ENCODE measurements at regions not wholly inside any gene's neighbourhood (a gene's known extent, or its start where the extent isn't known, plus 50 kb on each side); places are given as distances from the start of the nearest gene placed in this dataset.

- Histone ChIP-seq H3K27me3 (ENCODE audit: control insufficient read depth in 3 of 3, insufficient read depth in 3 of 3, low read depth in 1 of 3, low read length in 3 of 3) (peaks cover 0 to 3% (median 0%) of the 10 kb centered on the region in 3 experiments), H4K91ac (ENCODE audit: low read depth, low read length, poor library complexity) (no peak overlapping the region)
Observed at GRCh38 chr18:78246588-78246987, 733.0 kb upstream of the SALL3 start.

GRCh38 chr18:78247615-78248289 is 731.9 kb upstream of the SALL3 start:
- no peak overlapping the region for H4K91ac ChIP-seq (ENCODE audit: low read depth, low read length, poor library complexity)
- H3K27ac ChIP-seq (replicated peaks; ENCODE audit: low read length): no peak overlapping the region
- H3K4me3 ChIP-seq (ENCODE audit: low read length in 2 of 2): no peak overlapping the region
- H2BK120ac ChIP-seq (ENCODE audit: low read depth, low read length): no peak overlapping the region
- H3K23ac ChIP-seq (ENCODE audit: low read depth, low read length, poor library complexity): no peak overlapping the region
- H3K4ac ChIP-seq (ENCODE audit: low read length): no peak overlapping the region
- H3K14ac ChIP-seq (ENCODE audit: low read length): no peak overlapping the region
- no peak overlapping the region for H3K18ac ChIP-seq (ENCODE audit: low read length)
- H2AK5ac ChIP-seq (ENCODE audit: low read depth, low read length): no peak overlapping the region
- no peak overlapping the region for H4K8ac ChIP-seq (ENCODE audit: low read depth, low read length)
- H3K9ac ChIP-seq (ENCODE audit: low read depth, low read length, poor library complexity): no peak overlapping the region
- no CpG with 5 or more reads among the region's 14 CpGs for WGBS, 2 donors (ENCODE audit: extremely low coverage in 2 of 2, insufficient read length in 2 of 2, insufficient replicate concordance in 1 of 2)
- H3K9me3 ChIP-seq (replicated peaks in 1 of 2; ENCODE audit: control insufficient read depth in 2 of 2, insufficient read depth in 1 of 2, low read depth in 1 of 2, low read length in 2 of 2): no peaks in the 10 kb centered on the region
- H2BK12ac ChIP-seq (ENCODE audit: low read length): no peak overlapping the region
- peaks cover 0 to 3% (median 0%) of the 10 kb centered on the region in 3 experiments for H3K27me3 ChIP-seq (ENCODE audit: control insufficient read depth in 3 of 3, insufficient read depth in 3 of 3, low read depth in 1 of 3, low read length in 3 of 3)
- no peak for DNase-seq (ENCODE audit: low spot score)
- H3K4me1 ChIP-seq (ENCODE audit: control insufficient read depth in 2 of 2, insufficient read depth in 1 of 2, low read depth in 1 of 2, low read length in 2 of 2): peaks cover 0 to 7% of the 10 kb centered on the region in 2 donors
- no peak overlapping the region for H2AFZ ChIP-seq (ENCODE audit: low read length)
- H2BK5ac ChIP-seq (ENCODE audit: low read length): no peak overlapping the region
- H2BK15ac ChIP-seq (ENCODE audit: low read length): no peak overlapping the region
- no peaks in the 10 kb centered on the region for H3K36me3 ChIP-seq (replicated peaks in 1 of 2; ENCODE audit: control insufficient read depth in 2 of 2, insufficient read depth in 2 of 2, low read length in 2 of 2)
- H3K4me2 ChIP-seq (ENCODE audit: insufficient read depth, low read length, poor library complexity, severe bottlenecking): no peak overlapping the region
- no peaks in the 10 kb centered on the region for H3K79me1 ChIP-seq (ENCODE audit: low read depth, low read length)

More at GRCh38 chr18:78246588-78246987, 733.0 kb upstream of the SALL3 start:
- Histone ChIP-seq H3K4me1 (ENCODE audit: control insufficient read depth in 2 of 2, insufficient read depth in 1 of 2, low read depth in 1 of 2, low read length in 2 of 2) (peaks cover 4 to 12% of the 10 kb centered on the region in 2 donors), H3K18ac (ENCODE audit: low read length) (peak overlapping the region; percentile 92), H3K4me2 (ENCODE audit: insufficient read depth, low read length, poor library complexity, severe bottlenecking) (no peak overlapping the region), H3K36me3 (replicated peaks in 1 of 2; ENCODE audit: control insufficient read depth in 2 of 2, insufficient read depth in 2 of 2, low read length in 2 of 2) (no peaks in the 10 kb centered on the region), H2BK120ac (ENCODE audit: low read depth, low read length) (no peak overlapping the region), H2BK12ac (ENCODE audit: low read length) (peak overlapping the region; percentile 65), H2BK5ac (ENCODE audit: low read length) (no peak overlapping the region), H3K23ac (ENCODE audit: low read depth, low read length, poor library complexity) (peak overlapping the region; percentile 52), H3K9ac (ENCODE audit: low read depth, low read length, poor library complexity) (no peak overlapping the region), H3K9me3 (replicated peaks in 1 of 2; ENCODE audit: control insufficient read depth in 2 of 2, insufficient read depth in 1 of 2, low read depth in 1 of 2, low read length in 2 of 2) (no peaks in the 10 kb centered on the region), H3K79me1 (ENCODE audit: low read depth, low read length) (no peaks in the 10 kb centered on the region), H4K8ac (ENCODE audit: low read depth, low read length) (no peak overlapping the region), H3K14ac (ENCODE audit: low read length) (no peak overlapping the region), H2BK15ac (ENCODE audit: low read length) (peak overlapping the region; percentile 38), H2AK5ac (ENCODE audit: low read depth, low read length) (peak overlapping the region; percentile 90), H3K4me3 (ENCODE audit: low read length in 2 of 2) (no peak overlapping the region), H2AFZ (ENCODE audit: low read length) (no peak overlapping the region), H3K4ac (ENCODE audit: low read length) (no peak overlapping the region), H3K27ac (replicated peaks; ENCODE audit: low read length) (no peak overlapping the region)
- no CpG with 5 or more reads among the region's 17 CpGs for WGBS, 2 donors (ENCODE audit: extremely low coverage in 2 of 2, insufficient read length in 2 of 2, insufficient replicate concordance in 1 of 2)
- no peak for DNase-seq (ENCODE audit: low spot score)

- H3K4ac ChIP-seq (ENCODE audit: low read length): no peak overlapping the region
- H3K4me3 ChIP-seq (ENCODE audit: low read length in 2 of 2): no peak overlapping the region
- no peak overlapping the region for H3K27ac ChIP-seq (replicated peaks; ENCODE audit: low read length)
- no peak overlapping the region for H2BK12ac ChIP-seq (ENCODE audit: low read length)
- no peak overlapping the region for H2BK120ac ChIP-seq (ENCODE audit: low read depth, low read length)
- no peak overlapping the region for H4K8ac ChIP-seq (ENCODE audit: low read depth, low read length)
- H2BK15ac ChIP-seq (ENCODE audit: low read length): no peak overlapping the region
- H3K36me3 ChIP-seq (replicated peaks in 1 of 2; ENCODE audit: control insufficient read depth in 2 of 2, insufficient read depth in 2 of 2, low read length in 2 of 2): no peaks in the 10 kb centered on the region
- no peak overlapping the region for H3K23ac ChIP-seq (ENCODE audit: low read depth, low read length, poor library complexity)
- WGBS, 2 donors (ENCODE audit: extremely low coverage in 2 of 2, insufficient read length in 2 of 2, insufficient replicate concordance in 1 of 2): no CpG with 5 or more reads among the region's 10 CpGs
- no peak overlapping the region for H4K91ac ChIP-seq (ENCODE audit: low read depth, low read length, poor library complexity)
- H2BK5ac ChIP-seq (ENCODE audit: low read length): no peak overlapping the region
- peaks cover 0 to 2% of the 10 kb centered on the region in 2 donors for H3K9me3 ChIP-seq (replicated peaks in 1 of 2; ENCODE audit: control insufficient read depth in 2 of 2, insufficient read depth in 1 of 2, low read depth in 1 of 2, low read length in 2 of 2)
- no peak overlapping the region for H3K18ac ChIP-seq (ENCODE audit: low read length)
- H3K4me2 ChIP-seq (ENCODE audit: insufficient read depth, low read length, poor library complexity, severe bottlenecking): no peak overlapping the region
- no peak overlapping the region for H3K14ac ChIP-seq (ENCODE audit: low read length)
- no peaks in the 10 kb centered on the region for H3K27me3 ChIP-seq (ENCODE audit: control insufficient read depth in 3 of 3, insufficient read depth in 3 of 3, low read depth in 1 of 3, low read length in 3 of 3)
- no peaks in the 10 kb centered on the region for H3K4me1 ChIP-seq (ENCODE audit: control insufficient read depth in 2 of 2, insufficient read depth in 1 of 2, low read depth in 1 of 2, low read length in 2 of 2)
- H3K9ac ChIP-seq (ENCODE audit: low read depth, low read length, poor library complexity): no peak overlapping the region
- no peaks in the 10 kb centered on the region for H3K79me1 ChIP-seq (ENCODE audit: low read depth, low read length)
- H2AFZ ChIP-seq (ENCODE audit: low read length): no peak overlapping the region
- DNase-seq (ENCODE audit: low spot score): no peak
- no peak overlapping the region for H2AK5ac ChIP-seq (ENCODE audit: low read depth, low read length)
Observed at GRCh38 chr18:78255013-78255412, 724.6 kb upstream of the SALL3 start.

- H3K36me3 ChIP-seq (replicated peaks in 1 of 2; ENCODE audit: control insufficient read depth in 2 of 2, insufficient read depth in 2 of 2, low read length in 2 of 2): no peaks in the 10 kb centered on the region
- peak overlapping the region; percentile 10 for H2BK12ac ChIP-seq (ENCODE audit: low read length)
- H2AFZ ChIP-seq (ENCODE audit: low read length): no peak overlapping the region
- no peaks in the 10 kb centered on the region for H3K4me1 ChIP-seq (ENCODE audit: control insufficient read depth in 2 of 2, insufficient read depth in 1 of 2, low read depth in 1 of 2, low read length in 2 of 2)
- H3K9me3 ChIP-seq (replicated peaks in 1 of 2; ENCODE audit: control insufficient read depth in 2 of 2, insufficient read depth in 1 of 2, low read depth in 1 of 2, low read length in 2 of 2): no peaks in the 10 kb centered on the region
- no peak overlapping the region for H4K8ac ChIP-seq (ENCODE audit: low read depth, low read length)
- no peak overlapping the region for H3K4me2 ChIP-seq (ENCODE audit: insufficient read depth, low read length, poor library complexity, severe bottlenecking)
- H3K14ac ChIP-seq (ENCODE audit: low read length): no peak overlapping the region
- no CpG with 5 or more reads among the region's 26 CpGs for WGBS, 2 donors (ENCODE audit: extremely low coverage in 2 of 2, insufficient read length in 2 of 2, insufficient replicate concordance in 1 of 2)
- no peak overlapping the region for H4K91ac ChIP-seq (ENCODE audit: low read depth, low read length, poor library complexity)
- H3K4ac ChIP-seq (ENCODE audit: low read length): no peak overlapping the region
- H2BK120ac ChIP-seq (ENCODE audit: low read depth, low read length): no peak overlapping the region
- no peak overlapping the region for H2AK5ac ChIP-seq (ENCODE audit: low read depth, low read length)
- DNase-seq (ENCODE audit: low spot score): no peak
- H3K4me3 ChIP-seq (ENCODE audit: low read length in 2 of 2): no peak overlapping the region
- no peak overlapping the region for H2BK15ac ChIP-seq (ENCODE audit: low read length)
- H3K27me3 ChIP-seq (ENCODE audit: control insufficient read depth in 3 of 3, insufficient read depth in 3 of 3, low read depth in 1 of 3, low read length in 3 of 3): no peaks in the 10 kb centered on the region
- H3K27ac ChIP-seq (replicated peaks; ENCODE audit: low read length): no peak overlapping the region
- no peak overlapping the region for H3K18ac ChIP-seq (ENCODE audit: low read length)
- no peak overlapping the region for H2BK5ac ChIP-seq (ENCODE audit: low read length)
- no peak overlapping the region for H3K23ac ChIP-seq (ENCODE audit: low read depth, low read length, poor library complexity)
- no peak overlapping the region for H3K9ac ChIP-seq (ENCODE audit: low read depth, low read length, poor library complexity)
- no peaks in the 10 kb centered on the region for H3K79me1 ChIP-seq (ENCODE audit: low read depth, low read length)
Observed at GRCh38 chr18:78268226-78268988, 711.2 kb upstream of the SALL3 start.

Measured in neuronal stem cell (in vitro differentiated cells).